ENCODE measurements at regions not wholly inside any gene's neighbourhood (a gene's known extent, or its start where the extent isn't known, plus 50 kb on each side); places are given as distances from the start of the nearest gene placed in this dataset.

DNA sequence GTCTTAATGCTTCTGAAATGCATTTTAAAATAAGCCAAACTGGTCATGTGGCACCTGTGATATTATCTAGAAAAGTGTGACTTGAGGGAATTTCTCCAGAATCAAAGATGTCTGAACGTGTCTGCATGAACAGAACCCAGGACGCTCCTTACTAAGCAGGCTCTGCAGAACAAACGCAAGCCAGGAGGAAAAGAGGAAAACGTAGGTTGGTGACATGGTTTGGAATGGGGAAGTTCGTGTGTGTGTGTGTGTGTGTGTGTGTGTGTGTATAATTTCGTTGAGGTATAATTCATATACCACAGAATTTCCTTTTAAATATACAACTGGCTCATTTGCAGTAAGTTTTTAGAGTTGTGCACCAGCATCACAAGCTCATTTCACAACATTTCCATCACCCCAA, 200.5 kb upstream of the FOXQ1 start:
- peak; percentile 49 for DNase-seq (ENCODE audit: low read depth)
- TF ChIP-seq, protein P1, sequence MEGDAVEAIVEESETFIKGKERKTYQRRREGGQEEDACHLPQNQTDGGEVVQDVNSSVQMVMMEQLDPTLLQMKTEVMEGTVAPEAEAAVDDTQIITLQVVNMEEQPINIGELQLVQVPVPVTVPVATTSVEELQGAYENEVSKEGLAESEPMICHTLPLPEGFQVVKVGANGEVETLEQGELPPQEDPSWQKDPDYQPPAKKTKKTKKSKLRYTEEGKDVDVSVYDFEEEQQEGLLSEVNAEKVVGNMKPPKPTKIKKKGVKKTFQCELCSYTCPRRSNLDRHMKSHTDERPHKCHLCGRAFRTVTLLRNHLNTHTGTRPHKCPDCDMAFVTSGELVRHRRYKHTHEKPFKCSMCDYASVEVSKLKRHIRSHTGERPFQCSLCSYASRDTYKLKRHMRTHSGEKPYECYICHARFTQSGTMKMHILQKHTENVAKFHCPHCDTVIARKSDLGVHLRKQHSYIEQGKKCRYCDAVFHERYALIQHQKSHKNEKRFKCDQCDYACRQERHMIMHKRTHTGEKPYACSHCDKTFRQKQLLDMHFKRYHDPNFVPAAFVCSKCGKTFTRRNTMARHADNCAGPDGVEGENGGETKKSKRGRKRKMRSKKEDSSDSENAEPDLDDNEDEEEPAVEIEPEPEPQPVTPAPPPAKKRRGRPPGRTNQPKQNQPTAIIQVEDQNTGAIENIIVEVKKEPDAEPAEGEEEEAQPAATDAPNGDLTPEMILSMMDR (IDR thresholded peaks at IDR 0.05; ENCODE audit: insufficient read depth, low read depth, low read length, missing control alignments): no peak
- peak overlapping the region; percentile 2 for H3K4me3 ChIP-seq (ENCODE audit: low read length)

DNA sequence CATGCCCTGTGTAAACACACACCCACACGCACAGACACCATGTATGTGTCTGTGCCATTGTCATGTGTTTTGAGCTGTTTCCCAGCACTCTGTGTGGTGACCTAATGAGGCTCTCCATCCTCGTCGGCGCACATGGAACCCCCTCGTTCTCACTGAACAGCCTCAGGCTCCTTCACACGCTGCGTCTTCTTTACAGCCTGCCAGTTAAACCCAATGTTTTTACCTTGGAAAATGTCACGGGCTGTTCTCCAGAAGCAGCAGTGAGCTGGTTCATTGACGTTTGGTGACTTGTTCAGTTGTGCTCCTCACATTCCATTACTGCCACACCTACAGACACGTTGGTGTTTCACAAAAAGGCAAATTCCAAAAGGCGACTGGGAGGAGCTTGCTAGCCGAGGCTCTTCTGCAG, 201.0 kb upstream of the FOXQ1 start:
- TF ChIP-seq, protein P1 (IDR thresholded peaks at IDR 0.05; ENCODE audit: insufficient read depth, low read depth, low read length, missing control alignments): no peak
- peak; percentile 73 for DNase-seq (ENCODE audit: low read depth)
- H3K4me3 ChIP-seq (ENCODE audit: low read length): peak overlapping the region; percentile 3

DNA sequence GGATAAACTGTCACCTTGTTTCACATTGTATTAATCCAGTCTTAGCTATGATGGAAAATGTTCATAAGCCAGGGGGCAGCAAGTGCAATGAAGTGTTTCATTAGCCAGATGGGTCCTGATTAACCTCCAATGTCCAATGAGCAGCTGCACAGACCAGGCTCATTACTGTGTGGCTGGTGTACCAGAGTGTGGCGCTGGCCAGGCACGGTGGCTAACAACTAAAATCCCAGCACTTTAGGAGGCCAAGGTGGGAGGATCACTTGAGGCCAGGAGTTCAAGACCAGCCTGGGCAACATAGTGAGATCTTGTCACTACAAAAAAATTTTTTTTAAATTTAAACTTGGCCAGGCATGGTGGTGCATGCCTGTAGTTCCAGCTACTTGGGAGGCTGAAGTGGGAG, 201.7 kb upstream of the FOXQ1 start:
- no peak for DNase-seq (ENCODE audit: low read depth)

DNA sequence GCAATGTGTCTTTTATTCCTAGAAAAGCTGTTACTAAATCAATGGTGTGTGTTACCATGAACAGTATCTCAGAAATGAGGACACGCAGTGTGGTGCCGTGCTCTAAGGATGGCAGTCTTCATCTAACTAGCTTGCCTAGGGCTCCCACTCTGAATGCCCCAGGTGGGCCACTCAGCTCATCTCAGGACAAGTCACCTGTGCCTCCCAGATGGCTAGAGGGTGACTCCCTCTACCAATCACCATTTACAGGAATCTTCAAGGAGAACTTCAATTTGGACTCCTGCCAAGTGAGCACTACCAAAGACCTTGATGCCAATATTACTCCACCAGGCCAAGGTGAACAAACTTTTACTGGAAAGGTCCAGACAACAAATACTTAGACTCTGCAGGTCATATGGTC, 202.8 kb upstream of the FOXQ1 start:
- H3K4me3 ChIP-seq (ENCODE audit: low read length): no peak overlapping the region
- TF ChIP-seq, protein P1 (IDR thresholded peaks at IDR 0.05; ENCODE audit: insufficient read depth, low read depth, low read length, missing control alignments): no peak
- no peak for DNase-seq (ENCODE audit: low read depth)

More for the DNA sequence above, 201.7 kb upstream of the FOXQ1 start:
- TF ChIP-seq, protein P1 (IDR thresholded peaks at IDR 0.05; ENCODE audit: insufficient read depth, low read depth, low read length, missing control alignments): no peak
- no peak overlapping the region for H3K4me3 ChIP-seq (ENCODE audit: low read length)

DNA sequence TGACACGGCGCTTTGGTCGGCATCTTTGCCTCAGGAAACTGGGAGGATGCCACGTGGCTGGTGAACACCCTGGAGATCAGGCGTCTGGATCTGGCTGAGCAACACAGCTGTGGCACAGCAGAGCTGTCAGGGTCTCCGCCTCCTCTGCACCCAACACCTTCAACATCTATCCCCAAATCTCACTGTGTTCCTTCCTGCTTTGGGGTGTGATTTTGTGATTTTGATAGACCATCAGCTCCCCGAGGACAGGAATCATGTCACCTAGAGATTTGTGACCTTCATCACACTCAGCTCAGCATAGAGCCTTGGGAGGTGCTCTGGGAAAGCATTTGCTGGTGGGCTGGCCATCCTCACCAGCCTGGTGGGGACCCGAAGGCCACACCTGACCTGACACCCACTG, 203.7 kb upstream of the FOXQ1 start:
- TF ChIP-seq, protein P1 (IDR thresholded peaks at IDR 0.05; ENCODE audit: insufficient read depth, low read depth, low read length, missing control alignments): no peak
- H3K4me3 ChIP-seq (ENCODE audit: low read length): no peak overlapping the region
- no peak for DNase-seq (ENCODE audit: low read depth)

DNA sequence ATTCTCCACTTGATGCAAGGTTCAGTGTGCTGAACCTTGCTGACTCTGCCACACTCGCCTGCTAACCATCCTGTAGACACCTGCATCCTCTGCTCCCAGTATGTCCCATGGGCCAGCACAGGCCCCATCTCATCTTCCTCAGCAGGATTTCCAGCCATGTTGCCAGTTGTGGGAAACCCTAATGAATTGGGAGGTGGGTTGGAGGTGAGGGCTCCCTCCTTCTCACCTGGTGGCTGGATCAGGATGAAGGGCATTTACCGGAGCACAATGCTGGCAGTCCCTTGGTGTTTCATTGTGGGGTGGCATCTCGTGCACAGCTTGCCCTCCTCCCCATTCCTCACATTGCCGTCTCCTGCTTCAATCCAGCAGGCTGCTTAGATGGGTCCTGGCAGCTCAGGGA, 204.3 kb upstream of the FOXQ1 start:
- H3K4me3 ChIP-seq (ENCODE audit: low read length): no peak overlapping the region
- no peak for DNase-seq (ENCODE audit: low read depth)
- TF ChIP-seq, protein P1 (IDR thresholded peaks at IDR 0.05; ENCODE audit: insufficient read depth, low read depth, low read length, missing control alignments): no peak

DNA sequence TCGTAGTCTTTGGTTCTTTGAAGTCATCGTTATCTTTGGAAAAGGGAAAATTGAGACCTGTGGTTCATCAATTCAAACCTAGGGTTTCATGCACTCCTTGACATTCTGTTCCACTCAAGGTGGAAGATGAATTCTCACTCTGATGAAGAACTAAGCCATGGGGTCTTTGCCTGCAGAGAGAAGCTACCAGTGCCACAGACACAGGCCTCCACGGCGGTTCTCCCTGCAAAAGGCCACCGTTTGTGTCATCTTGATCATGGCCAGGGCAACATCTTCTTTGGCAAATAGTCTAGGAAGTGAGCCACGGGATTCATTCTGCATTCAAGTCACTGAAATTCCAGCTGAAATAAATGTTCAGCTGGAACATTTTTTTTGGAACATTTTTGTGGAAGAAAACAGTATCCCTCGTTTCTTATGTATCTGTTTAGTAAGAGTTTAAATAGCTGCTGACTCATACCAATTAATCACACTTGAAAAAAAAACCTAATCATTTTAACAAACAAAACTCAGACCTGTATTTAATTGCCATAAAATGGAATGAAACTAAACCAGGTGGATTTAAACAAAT, 206.0 kb upstream of the FOXQ1 start:
- DNase-seq (ENCODE audit: low read depth): peak; percentile 47
- H3K4me3 ChIP-seq (ENCODE audit: low read length): no peak overlapping the region
- TF ChIP-seq, protein P1 (IDR thresholded peaks at IDR 0.05; ENCODE audit: insufficient read depth, low read depth, low read length, missing control alignments): no peak
